ENCODE measurements at regions not wholly inside any gene's neighbourhood (a gene's known extent, or its start where the extent isn't known, plus 50 kb on each side); places are given as distances from the start of the nearest gene placed in this dataset.

GRCh38 chr13:105365021-105365550 lies 1170.4 kb downstream of the EFNB2 start:
- TF ChIP-seq POLR2A (IDR thresholded peaks at IDR 0.05) (no peak), CTCF (IDR thresholded peaks at IDR 0.05) (no peak), POLR2AphosphoS5 (IDR thresholded peaks at IDR 0.05; ENCODE audit: insufficient read depth in 1 of 2, low read depth in 1 of 2) (no peak)

Measured in vagina (tissue), 2 donors.